Common myeloid progenitor, CD34-positive (primary cell): ENCODE measurements at regions not wholly inside any gene's neighbourhood (a gene's known extent, or its start where the extent isn't known, plus 50 kb on each side); places are given as distances from the start of the nearest gene placed in this dataset.

Source experiments
- CTCF ChIA-PET: fragments of 350-600 bp; sonication (Branson Sonifier 250); formaldehyde crosslinking; loops from one replicate; lab custom pipeline; 2021; ENCODE audit warnings: antibody characterized with exemption; lab: Charles Lee
- POLR2A ChIA-PET: fragments of 350-600 bp; sonication (Branson Sonifier 250); formaldehyde crosslinking; loops from one replicate; lab custom pipeline; 2021; ENCODE audit warnings: antibody characterized with exemption; lab: Charles Lee
- DNase-seq, 3 donors: peaks; one replicate each; pipeline versions ENCODE4 v3.0.0 to v3.0.0-alpha.2; 2013
- H3K27ac ChIP-seq, 2 experiments: 1 replicate in 1 of 2; 2 replicates in 1 of 2; pipeline ENCODE4 v1.7.0; 2013; ENCODE audit warnings: inconsistent platforms in 2 of 2, low read length in 2 of 2, mild to moderate bottlenecking in 2 of 2, low read depth in 1 of 2, moderate library complexity in 1 of 2; ENCODE audit not compliant: severe bottlenecking in 2 of 2, insufficient read depth in 1 of 2, poor library complexity in 1 of 2
- H3K27me3 ChIP-seq, 5 experiments: replicated peaks in 2 of 5; 1 replicate in 3 of 5; 2 replicates in 2 of 5; pipeline versions ENCODE4 v1.6.1 to v1.7.0; 2013; ENCODE audit warnings: low read length in 4 of 5, mild to moderate bottlenecking in 2 of 5, moderate library complexity in 2 of 5, inconsistent platforms in 1 of 5; ENCODE audit not compliant: insufficient read depth in 5 of 5, control insufficient read depth in 4 of 5
- H3K36me3 ChIP-seq, 4 experiments: 1 replicate in 2 of 4; 2 replicates in 2 of 4; pipeline versions ENCODE4 v1.6.1 to v1.7.0; 2013; ENCODE audit warnings: low read length in 3 of 4, control low read depth in 1 of 4, mild to moderate bottlenecking in 1 of 4; ENCODE audit not compliant: control insufficient read depth in 4 of 4, insufficient read depth in 4 of 4
- H3K4me1 ChIP-seq, 4 experiments: 1 replicate in 3 of 4; 2 replicates in 1 of 4; pipeline versions ENCODE4 v1.6.1 to v1.7.1; 2013; ENCODE audit warnings: low read length in 3 of 4, mild to moderate bottlenecking in 3 of 4, control low read depth in 1 of 4, inconsistent platforms in 1 of 4, moderate library complexity in 1 of 4; ENCODE audit not compliant: control insufficient read depth in 4 of 4, insufficient read depth in 4 of 4; ENCODE audit errors: control extremely low read depth in 1 of 4
- H3K4me3 ChIP-seq, 7 experiments: 1 replicate in 4 of 7; 2 replicates in 3 of 7; pipeline versions ENCODE4 v1.5.1 to v1.7.0; 2013; ENCODE audit warnings: mild to moderate bottlenecking in 7 of 7, low read length in 6 of 7, moderate library complexity in 6 of 7, inconsistent platforms in 2 of 7, low read depth in 2 of 7, control low read depth in 1 of 7; ENCODE audit not compliant: insufficient read depth in 4 of 7, control insufficient read depth in 1 of 7; ENCODE audit errors: extremely low read depth in 1 of 7
- H3K9me3 ChIP-seq, 5 experiments: 1 replicate in 4 of 5; 2 replicates in 1 of 5; pipeline versions ENCODE4 v1.6.1 to v1.7.1; 2013; ENCODE audit warnings: low read length in 4 of 5, mild to moderate bottlenecking in 2 of 5, inconsistent platforms in 1 of 5, low read depth in 1 of 5, moderate library complexity in 1 of 5; ENCODE audit not compliant: control insufficient read depth in 4 of 5, insufficient read depth in 2 of 5; ENCODE audit errors: control extremely low read depth in 1 of 5
- WGBS: methylation state at CpG from one replicate; pipeline ENCODE4 v1.1.5; 2013; ENCODE audit not compliant: insufficient coverage; 5-methylcytosine and 5-hydroxymethylcytosine counted together

GRCh38 chr6:113480616-113481015 lies 376.5 kb upstream of the MARCKS start:
- 97% methylated on average over 3 of the region's 3 CpGs for WGBS

GRCh38 chr6:113481458-113481857 lies 375.7 kb upstream of the MARCKS start:
- H3K9me3 ChIP-seq: no peaks in the 10 kb centered on the region
- ChIA-PET POLR2A (no interaction called here), CTCF (interaction anchor here (0.5 kb wide), 1 partner anchor 157 kb away, joined by 3 read pairs; no protein-coding TSS in a partner anchor)
- 97% methylated on average over 4 of the region's 4 CpGs for WGBS
- H3K27ac ChIP-seq: no peak overlapping the region
- DNase-seq: no peak
- H3K27me3 ChIP-seq: no peaks in the 10 kb centered on the region
- H3K36me3 ChIP-seq: no peaks in the 10 kb centered on the region
- no peaks in the 10 kb centered on the region for H3K4me1 ChIP-seq
- H3K4me3 ChIP-seq: no peak overlapping the region

More at GRCh38 chr6:113480616-113481015, 376.5 kb upstream of the MARCKS start:
- Histone ChIP-seq H3K4me1 (no peaks in the 10 kb centered on the region), H3K27me3 (no peaks in the 10 kb centered on the region), H3K9me3 (peaks cover 0 to 2% (median 0%) of the 10 kb centered on the region in 5 experiments), H3K36me3 (no peaks in the 10 kb centered on the region), H3K4me3 (no peak overlapping the region), H3K27ac (no peak overlapping the region)
- ChIA-PET CTCF (no interaction called here), POLR2A (no interaction called here)
- DNase-seq: no peak

GRCh38 chr6:113481910-113482309 lies 375.2 kb upstream of the MARCKS start:
- POLR2A ChIA-PET: no interaction called here
- H3K9me3 ChIP-seq: no peaks in the 10 kb centered on the region
- no peaks in the 10 kb centered on the region for H3K27me3 ChIP-seq
- no peak for DNase-seq
- no peaks in the 10 kb centered on the region for H3K4me1 ChIP-seq
- CTCF ChIA-PET: no interaction called here
- H3K27ac ChIP-seq: no peak overlapping the region
- no peaks in the 10 kb centered on the region for H3K36me3 ChIP-seq
- H3K4me3 ChIP-seq: no peak overlapping the region

- H3K4me3 ChIP-seq: no peak overlapping the region
- no peaks in the 10 kb centered on the region for H3K9me3 ChIP-seq
- H3K27ac ChIP-seq: no peak overlapping the region
- H3K36me3 ChIP-seq: no peaks in the 10 kb centered on the region
- H3K27me3 ChIP-seq: no peaks in the 10 kb centered on the region
- CTCF ChIA-PET: no interaction called here
- no peaks in the 10 kb centered on the region for H3K4me1 ChIP-seq
- DNase-seq: no peak
- 91% methylated on average over 3 of the region's 3 CpGs for WGBS
- POLR2A ChIA-PET: no interaction called here
Observed at GRCh38 chr6:113482771-113483170, 374.4 kb upstream of the MARCKS start.

GRCh38 chr6:113486199-113486598 lies 370.9 kb upstream of the MARCKS start:
- H3K9me3 ChIP-seq: no peaks in the 10 kb centered on the region
- no peak overlapping the region for H3K27ac ChIP-seq
- no peak overlapping the region for H3K4me3 ChIP-seq
- H3K27me3 ChIP-seq: no peaks in the 10 kb centered on the region
- H3K36me3 ChIP-seq: no peaks in the 10 kb centered on the region
- no peaks in the 10 kb centered on the region for H3K4me1 ChIP-seq
- 100% methylated on average over 2 of the region's 2 CpGs for WGBS
- POLR2A ChIA-PET: no interaction called here
- CTCF ChIA-PET: interaction anchor here (1.0 kb wide), 1 partner anchor 23 kb away, joined by 3 read pairs; no protein-coding TSS in a partner anchor
- DNase-seq: peak in 1 of 3 donors; percentile 1

- no peak for DNase-seq
- CTCF ChIA-PET: interaction anchor here (1.4 kb wide), 1 partner anchor 422 kb away, joined by 3 read pairs; no protein-coding TSS in a partner anchor
- no peaks in the 10 kb centered on the region for H3K4me1 ChIP-seq
- no peaks in the 10 kb centered on the region for H3K36me3 ChIP-seq
- WGBS: no CpG with 5 or more reads among the region's 2 CpGs
- no peak overlapping the region for H3K4me3 ChIP-seq
- POLR2A ChIA-PET: no interaction called here
- no peaks in the 10 kb centered on the region for H3K27me3 ChIP-seq
- H3K9me3 ChIP-seq: no peaks in the 10 kb centered on the region
- H3K27ac ChIP-seq: no peak overlapping the region
Observed at GRCh38 chr6:113487489-113488058, 369.6 kb upstream of the MARCKS start.

GRCh38 chr6:113488061-113488460 lies 369.1 kb upstream of the MARCKS start:
- no CpG with 5 or more reads among the region's 2 CpGs for WGBS

More at GRCh38 chr6:113488061-113488460, 369.1 kb upstream of the MARCKS start:
- H3K36me3 ChIP-seq: no peaks in the 10 kb centered on the region
- ChIA-PET CTCF (interaction anchor here (1.4 kb wide), 1 partner anchor 421 kb away, joined by 3 read pairs; no protein-coding TSS in a partner anchor), POLR2A (no interaction called here)
- no peaks in the 10 kb centered on the region for H3K9me3 ChIP-seq
- DNase-seq: no peak
- H3K4me3 ChIP-seq: no peak overlapping the region
- H3K27ac ChIP-seq: no peak overlapping the region
- H3K27me3 ChIP-seq: no peaks in the 10 kb centered on the region
- H3K4me1 ChIP-seq: no peaks in the 10 kb centered on the region
